Ecto neural progenitor cell (in vitro differentiated cells): ENCODE measurements at regions not wholly inside any gene's neighbourhood (a gene's known extent, or its start where the extent isn't known, plus 50 kb on each side); places are given as distances from the start of the nearest gene placed in this dataset.

Source experiments
- DNase-seq: peaks from one replicate; pipeline ENCODE4 v3.0.0-alpha.2; 2018; ENCODE audit warnings: low spot score

GRCh38 chr6:29884261-29884660 lies 56.6 kb downstream of the HLA-G start:
- no peak for DNase-seq

DNA sequence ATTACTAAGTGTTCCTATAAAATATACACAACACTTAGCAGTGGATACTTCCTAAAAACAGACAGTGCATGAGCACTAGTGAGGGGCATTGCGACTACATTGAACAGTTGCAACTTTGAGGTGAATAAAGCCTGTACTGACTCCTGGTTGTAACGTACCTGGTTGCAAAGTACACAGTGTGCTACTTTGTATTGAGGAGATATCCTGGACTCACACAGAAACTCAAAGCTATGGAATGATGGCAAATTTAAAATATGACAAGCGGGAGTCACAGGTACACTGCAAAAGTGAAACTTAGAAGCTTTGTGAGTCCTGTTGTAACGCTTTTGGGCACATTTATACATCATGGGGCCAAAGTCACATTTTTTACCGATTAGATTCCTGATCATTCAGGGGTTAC lies 55.6 kb upstream of the HLA-A start:
- DNase-seq: no peak

DNA sequence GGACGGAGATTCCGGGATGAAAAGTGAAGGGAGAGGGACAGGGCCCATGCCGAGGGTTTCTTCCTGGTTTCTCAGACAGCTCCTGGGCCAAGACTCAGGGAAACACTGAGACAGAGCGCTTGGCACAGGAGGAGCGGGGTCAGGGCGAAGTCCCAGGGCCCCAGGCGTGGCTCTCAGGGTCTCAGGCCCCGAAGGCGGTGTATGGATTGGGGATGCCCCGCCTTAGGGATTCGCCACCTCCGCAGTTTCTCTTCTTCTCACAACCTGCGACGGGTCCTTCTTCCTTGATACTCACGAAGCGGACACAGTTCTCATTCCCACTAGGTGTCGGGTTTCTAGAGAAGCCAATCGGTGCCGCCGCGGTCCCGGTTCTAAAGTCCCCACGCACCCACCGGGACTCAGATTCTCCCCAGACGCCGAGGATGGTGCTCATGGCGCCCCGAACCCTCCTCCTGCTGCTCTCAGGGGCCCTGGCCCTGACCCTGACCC lies 55.0 kb upstream of the HLA-A start:
- DNase-seq: peak; percentile 56

DNA sequence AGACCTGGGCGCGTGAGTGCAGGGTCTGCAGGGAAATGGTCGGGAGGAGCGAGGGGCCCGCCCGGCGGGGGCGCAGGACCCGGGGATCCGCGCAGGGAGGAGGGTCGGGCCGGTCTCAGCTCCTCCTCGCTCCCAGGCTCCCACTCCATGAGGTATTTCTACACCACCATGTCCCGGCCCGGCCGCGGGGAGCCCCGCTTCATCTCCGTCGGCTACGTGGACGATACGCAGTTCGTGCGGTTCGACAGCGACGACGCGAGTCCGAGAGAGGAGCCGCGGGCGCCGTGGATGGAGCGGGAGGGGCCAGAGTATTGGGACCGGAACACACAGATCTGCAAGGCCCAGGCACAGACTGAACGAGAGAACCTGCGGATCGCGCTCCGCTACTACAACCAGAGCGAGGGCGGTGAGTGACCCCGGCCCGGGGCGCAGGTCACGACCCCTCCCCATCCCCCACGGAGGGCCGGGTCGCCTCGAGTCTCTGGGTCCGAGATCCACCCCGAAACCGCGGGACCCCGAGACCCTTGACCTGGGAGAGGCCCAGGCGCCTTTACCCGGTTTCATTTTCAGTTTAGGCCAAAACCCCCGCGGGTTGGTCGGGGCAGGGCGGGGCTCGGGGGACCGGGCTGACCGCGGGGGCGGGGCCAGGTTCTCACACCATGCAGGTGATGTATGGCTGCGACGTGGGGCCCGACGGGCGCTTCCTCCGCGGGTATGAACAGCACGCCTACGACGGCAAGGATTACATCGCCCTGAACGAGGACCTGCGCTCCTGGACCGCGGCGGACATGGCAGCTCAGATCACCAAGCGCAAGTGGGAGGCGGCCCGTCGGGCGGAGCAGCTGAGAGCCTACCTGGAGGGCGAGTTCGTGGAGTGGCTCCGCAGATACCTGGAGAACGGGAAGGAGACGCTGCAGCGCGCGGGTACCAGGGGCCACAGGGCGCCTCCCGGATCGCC lies 54.2 kb upstream of the HLA-A start:
- peak; percentile 63 for DNase-seq
